Uterus (tissue), 3 donors: ENCODE measurements at regions not wholly inside any gene's neighbourhood (a gene's known extent, or its start where the extent isn't known, plus 50 kb on each side); places are given as distances from the start of the nearest gene placed in this dataset.

Experiments used
- DNase-seq, 2 donors: peaks; one replicate each; pipeline ENCODE4 v3.0.0-alpha.2; 2019 to 2020
- H3K27ac ChIP-seq, 2 donors: fragments of 200-600 bp; sonication (generic); 1 replicate in 1 of 2; 2 replicates in 1 of 2; pipeline ENCODE4 v1.5.1; 2016 to 2018
- H3K27me3 ChIP-seq, 2 donors: fragments of 200-600 bp; sonication (generic); one replicate each; pipeline ENCODE4 v1.5.1; 2018 to 2019; ENCODE audit warnings: control low read depth in 1 of 2
- H3K36me3 ChIP-seq, 2 donors: fragments of 200-600 bp; sonication (generic); one replicate each; pipeline ENCODE4 v1.5.1; 2019; ENCODE audit warnings: control low read depth in 1 of 2
- H3K4me1 ChIP-seq, 2 donors: fragments of 200-600 bp; sonication (generic); one replicate each; pipeline ENCODE4 v1.5.1; 2018 to 2019; ENCODE audit warnings: control low read depth in 1 of 2
- H3K4me3 ChIP-seq, 2 donors: fragments of 200-600 bp; sonication (generic); 1 replicate in 1 of 2; 2 replicates in 1 of 2; pipeline ENCODE4 v1.5.1; 2018 to 2019; ENCODE audit warnings: mild to moderate bottlenecking in 1 of 2
- H3K9me3 ChIP-seq, 2 donors: fragments of 200-600 bp; sonication (generic); one replicate each; pipeline ENCODE4 v1.5.1; 2019; ENCODE audit warnings: control low read depth in 1 of 2
- POLR2A ChIP-seq, 2 donors: fragments of 450-650 bp; IDR thresholded peaks; one replicate each; pipeline ENCODE4 v1.6.1; 2016; ENCODE audit warnings: antibody characterized with exemption in 2 of 2, mild to moderate bottlenecking in 1 of 2, moderate library complexity in 1 of 2
- intact Hi-C: fragments of 100-400 bp; cut with DNase I; formaldehyde crosslinking; loops from one replicate; pipeline ENCODE4 v1.15.1; 2023; ENCODE audit warnings: low total_unique reads
- TF ChIP-seq, protein P1 (sequence below), 4 experiments: fragments of 200-600 bp in 2 of 4; fragments of 450-650 bp in 2 of 4; sonication (generic) in 2 of 4; IDR thresholded peaks; one replicate each; pipeline ENCODE4 v1.5.1; 2016 to 2019; ENCODE audit warnings: antibody characterized with exemption in 4 of 4, mild to moderate bottlenecking in 2 of 4, moderate library complexity in 1 of 4
- donor health status: DM: yes; HTN: yes; CAD: no.

DNA sequence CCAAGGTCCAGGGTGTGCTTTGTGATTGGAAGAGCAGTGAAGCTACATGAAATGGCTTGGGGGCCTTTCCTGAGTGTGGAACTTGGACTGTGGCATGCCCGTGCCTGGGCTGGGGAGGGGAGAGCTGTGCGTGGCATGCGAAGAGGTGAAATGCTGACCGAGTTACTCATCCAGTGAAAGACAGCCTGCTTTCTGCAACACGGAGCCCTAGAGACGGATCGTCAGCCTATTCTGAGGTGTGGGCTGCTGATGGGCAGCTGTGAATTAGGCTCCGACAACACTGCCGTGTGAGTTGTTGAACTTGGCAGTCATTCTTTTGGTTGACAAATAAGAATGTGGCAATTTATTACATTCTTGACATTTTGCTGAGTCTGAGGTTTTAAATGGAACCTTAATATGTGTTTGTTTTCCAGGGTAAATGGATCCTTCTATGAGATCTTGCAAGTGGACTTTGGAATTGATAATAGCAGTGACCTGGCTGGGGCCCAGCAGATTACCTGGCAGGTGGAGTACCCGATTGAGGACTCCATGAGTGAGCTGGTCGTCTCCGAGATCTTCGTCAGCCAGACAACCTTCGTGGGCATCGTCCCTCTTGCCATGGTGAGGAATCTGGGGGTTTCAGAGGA, 453.9 kb downstream of the AACS start:
- no peak for DNase-seq
- no peaks in the 10 kb centered on the region for H3K9me3 ChIP-seq
- H3K4me1 ChIP-seq = no peaks in the 10 kb centered on the region
- intact Hi-C loops = no loop called here
- no peaks in the 10 kb centered on the region for H3K27me3 ChIP-seq
- H3K27ac ChIP-seq = no peak overlapping the region
- H3K4me3 ChIP-seq = no peak overlapping the region
- TF ChIP-seq, protein P1, sequence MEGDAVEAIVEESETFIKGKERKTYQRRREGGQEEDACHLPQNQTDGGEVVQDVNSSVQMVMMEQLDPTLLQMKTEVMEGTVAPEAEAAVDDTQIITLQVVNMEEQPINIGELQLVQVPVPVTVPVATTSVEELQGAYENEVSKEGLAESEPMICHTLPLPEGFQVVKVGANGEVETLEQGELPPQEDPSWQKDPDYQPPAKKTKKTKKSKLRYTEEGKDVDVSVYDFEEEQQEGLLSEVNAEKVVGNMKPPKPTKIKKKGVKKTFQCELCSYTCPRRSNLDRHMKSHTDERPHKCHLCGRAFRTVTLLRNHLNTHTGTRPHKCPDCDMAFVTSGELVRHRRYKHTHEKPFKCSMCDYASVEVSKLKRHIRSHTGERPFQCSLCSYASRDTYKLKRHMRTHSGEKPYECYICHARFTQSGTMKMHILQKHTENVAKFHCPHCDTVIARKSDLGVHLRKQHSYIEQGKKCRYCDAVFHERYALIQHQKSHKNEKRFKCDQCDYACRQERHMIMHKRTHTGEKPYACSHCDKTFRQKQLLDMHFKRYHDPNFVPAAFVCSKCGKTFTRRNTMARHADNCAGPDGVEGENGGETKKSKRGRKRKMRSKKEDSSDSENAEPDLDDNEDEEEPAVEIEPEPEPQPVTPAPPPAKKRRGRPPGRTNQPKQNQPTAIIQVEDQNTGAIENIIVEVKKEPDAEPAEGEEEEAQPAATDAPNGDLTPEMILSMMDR (IDR thresholded peaks at IDR 0.05) = no peak
- no peak for TF ChIP-seq POLR2A (IDR thresholded peaks at IDR 0.05)
- no peaks in the 10 kb centered on the region for H3K36me3 ChIP-seq

DNA sequence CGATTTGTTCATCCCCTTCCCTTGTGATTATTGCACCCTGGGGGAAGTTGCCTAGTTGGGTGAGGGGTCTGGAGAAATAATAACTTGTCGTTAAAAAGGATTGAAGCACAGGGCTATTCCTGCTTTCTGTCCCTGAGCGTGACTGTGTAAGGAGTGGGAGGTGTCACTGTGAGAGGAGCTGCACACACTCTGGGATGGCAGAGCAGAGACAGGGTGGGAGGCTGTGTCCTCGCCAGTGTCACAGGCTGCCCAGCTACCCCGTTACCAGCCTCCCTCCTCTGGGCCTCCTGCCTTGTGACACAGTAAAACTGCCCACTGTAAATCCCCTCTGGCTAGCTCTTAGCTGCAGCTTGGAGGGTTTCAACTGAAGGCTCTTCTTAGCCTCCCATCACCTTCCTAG, 460.6 kb downstream of the AACS start:
- no peak overlapping the region for H3K4me3 ChIP-seq
- DNase-seq = no peak
- no peaks in the 10 kb centered on the region for H3K9me3 ChIP-seq
- no peaks in the 10 kb centered on the region for H3K27me3 ChIP-seq
- intact Hi-C loops = no loop called here
- TF ChIP-seq, protein P1 (IDR thresholded peaks at IDR 0.05) = no peak
- no peak for TF ChIP-seq POLR2A (IDR thresholded peaks at IDR 0.05)
- no peak overlapping the region for H3K27ac ChIP-seq
- no peaks in the 10 kb centered on the region for H3K4me1 ChIP-seq
- no peaks in the 10 kb centered on the region for H3K36me3 ChIP-seq

DNA sequence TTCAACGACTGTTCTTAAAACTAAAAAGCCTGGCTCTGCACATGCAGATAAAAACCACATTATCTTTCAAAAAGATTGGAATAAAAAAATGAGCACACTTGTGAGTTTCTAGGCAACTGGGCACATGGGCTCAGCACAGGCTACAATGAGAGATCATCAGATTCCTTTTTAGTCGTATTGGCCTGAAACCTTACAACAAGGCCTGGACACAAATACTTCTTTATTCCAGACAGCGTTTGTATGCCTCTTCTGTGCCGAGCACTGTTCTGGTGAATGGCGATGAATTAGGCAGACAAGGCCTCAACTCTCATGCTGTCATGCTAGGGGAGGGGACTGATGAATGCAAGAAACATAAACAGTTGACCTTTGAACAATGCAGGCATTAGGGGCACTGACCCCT, 463.0 kb downstream of the AACS start:
- Histone ChIP-seq H3K4me1 (no peaks in the 10 kb centered on the region), H3K27me3 (no peaks in the 10 kb centered on the region), H3K9me3 (no peaks in the 10 kb centered on the region), H3K36me3 (no peaks in the 10 kb centered on the region), H3K27ac (no peak overlapping the region), H3K4me3 (no peak overlapping the region)
- TF ChIP-seq POLR2A (IDR thresholded peaks at IDR 0.05) = no peak
- TF ChIP-seq, protein P1 (IDR thresholded peaks at IDR 0.05) = no peak
- intact Hi-C loops = no loop called here
- no peak for DNase-seq

DNA sequence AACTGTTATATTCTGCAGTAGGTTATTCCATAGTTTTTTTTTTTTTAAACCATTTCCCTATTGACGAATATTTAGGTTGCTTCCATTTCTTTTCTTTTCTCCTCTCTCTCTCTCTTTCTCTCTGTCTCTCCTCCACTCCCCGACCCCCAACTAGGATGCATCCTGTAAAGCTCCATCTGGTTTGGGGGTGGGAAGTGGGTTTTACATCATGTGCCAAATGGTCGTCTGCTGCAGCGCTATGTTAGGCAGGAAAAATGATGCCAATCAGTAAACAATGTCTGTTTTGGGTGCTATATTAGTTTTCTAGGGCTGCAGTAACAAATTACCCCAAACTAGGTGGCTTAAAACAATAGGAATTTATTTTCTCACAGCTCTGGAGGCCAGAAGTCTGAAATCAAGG, 465.0 kb downstream of the AACS start:
- H3K4me1 ChIP-seq = no peaks in the 10 kb centered on the region
- H3K36me3 ChIP-seq = no peaks in the 10 kb centered on the region
- DNase-seq = no peak
- no peak overlapping the region for H3K4me3 ChIP-seq
- no peak overlapping the region for H3K27ac ChIP-seq
- H3K9me3 ChIP-seq = no peaks in the 10 kb centered on the region
- no peak for TF ChIP-seq POLR2A (IDR thresholded peaks at IDR 0.05)
- TF ChIP-seq, protein P1 (IDR thresholded peaks at IDR 0.05) = no peak
- H3K27me3 ChIP-seq = no peaks in the 10 kb centered on the region
- intact Hi-C loops = no loop called here

DNA sequence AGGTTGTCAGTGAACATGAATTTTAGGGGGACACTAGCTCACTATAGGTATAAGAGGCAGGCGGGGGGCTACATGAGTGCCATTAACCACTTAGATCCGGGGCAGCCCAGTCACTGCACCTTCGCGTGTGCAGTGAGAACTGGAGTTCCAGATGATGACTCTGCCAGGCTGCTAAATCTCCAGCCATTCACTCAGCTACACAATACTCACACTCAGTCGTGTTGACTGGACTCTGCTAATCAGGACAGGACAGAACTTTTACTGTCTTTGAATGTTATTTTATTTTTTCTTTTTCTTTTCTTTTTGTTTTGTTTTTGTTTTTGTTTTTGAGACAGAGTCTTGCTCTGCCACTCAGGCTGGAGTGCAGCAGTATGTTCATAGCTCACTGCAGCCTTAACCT, 465.6 kb downstream of the AACS start:
- no peak for DNase-seq
- H3K9me3 ChIP-seq = no peaks in the 10 kb centered on the region
- H3K36me3 ChIP-seq = no peaks in the 10 kb centered on the region
- no peaks in the 10 kb centered on the region for H3K4me1 ChIP-seq
- intact Hi-C loops = no loop called here
- H3K27me3 ChIP-seq = no peaks in the 10 kb centered on the region
- TF ChIP-seq POLR2A (IDR thresholded peaks at IDR 0.05) = no peak
- TF ChIP-seq, protein P1 (IDR thresholded peaks at IDR 0.05) = no peak
- H3K4me3 ChIP-seq = no peak overlapping the region
- H3K27ac ChIP-seq = no peak overlapping the region
